GM23338 (cell line): ENCODE measurements at regions not wholly inside any gene's neighbourhood (a gene's known extent, or its start where the extent isn't known, plus 50 kb on each side); places are given as distances from the start of the nearest gene placed in this dataset.

Experiments
- ATAC-seq: fragments of 200-7000 bp; cut with Tn5 transposase; 3 replicates; pipeline ENCODE4 v1.9.1; 2020
- DNase-seq: peaks from one replicate; pipeline ENCODE4 v3.0.0-alpha.2; 2015; ENCODE audit warnings: low spot score
- H2AFZ ChIP-seq: fragments of 200-600 bp; sonication (generic); 2 replicates; pipeline ENCODE4 v1.8.0; 2016; ENCODE audit warnings: antibody characterized with exemption, mild to moderate bottlenecking, moderate library complexity
- H3F3A ChIP-seq: fragments of 200-600 bp; sonication (generic); replicated peaks from 2 replicates; pipeline ENCODE4 v1.8.0; 2017; ENCODE audit warnings: antibody characterized with exemption, mixed run types, low read depth
- H3K27ac ChIP-seq: fragments of 200-600 bp; sonication (generic); 2 replicates; pipeline ENCODE4 v1.6.1; 2016; ENCODE audit warnings: low read depth
- H3K27me3 ChIP-seq: fragments of 200-600 bp; sonication (generic); 2 replicates; pipeline ENCODE4 v1.8.0; 2016; ENCODE audit warnings: mild to moderate bottlenecking, mixed run types, moderate library complexity; ENCODE audit not compliant: insufficient read depth
- H3K36me3 ChIP-seq: fragments of 200-600 bp; sonication (generic); 2 replicates; pipeline ENCODE4 v1.8.0; 2016; ENCODE audit warnings: mild to moderate bottlenecking; ENCODE audit not compliant: insufficient read depth
- H3K4me1 ChIP-seq: fragments of 200-600 bp; sonication (generic); 2 replicates; pipeline ENCODE4 v1.8.0; 2016; ENCODE audit warnings: mild to moderate bottlenecking, moderate library complexity; ENCODE audit not compliant: insufficient read depth
- H3K4me2 ChIP-seq: fragments of 200-600 bp; sonication (generic); 2 replicates; pipeline ENCODE4 v1.7.1; 2017; ENCODE audit warnings: mixed run types
- H3K4me3 ChIP-seq: fragments of 200-600 bp; sonication (generic); 2 replicates; pipeline ENCODE4 v1.6.1; 2016; ENCODE audit warnings: mixed run types
- H3K79me2 ChIP-seq: fragments of 200-600 bp; sonication (generic); replicated peaks from 2 replicates; pipeline ENCODE4 v1.8.0; 2017; ENCODE audit warnings: mild to moderate bottlenecking; ENCODE audit not compliant: insufficient read depth
- H3K9me2 ChIP-seq: fragments of 200-600 bp; sonication (generic); 2 replicates; pipeline ENCODE4 v1.8.0; 2017; ENCODE audit not compliant: insufficient read depth
- H4K20me1 ChIP-seq: fragments of 200-600 bp; sonication (generic); replicated peaks from 2 replicates; pipeline ENCODE4 v1.8.0; 2017; ENCODE audit warnings: mild to moderate bottlenecking; ENCODE audit not compliant: insufficient read depth
- H3K27ac Mint-ChIP-seq: 2 replicates; pipeline ENCODE4 v1.8.0; 2020; ENCODE audit warnings: inconsistent platforms, mild to moderate bottlenecking, moderate library complexity, mixed read lengths
- H3K27me3 Mint-ChIP-seq: 3 replicates; pipeline ENCODE4 v1.8.0; 2022; ENCODE audit warnings: low read depth, mild to moderate bottlenecking, moderate library complexity, mixed read lengths, inconsistent platforms; ENCODE audit not compliant: insufficient read depth, poor library complexity
- H3K36me3 Mint-ChIP-seq: 3 replicates; pipeline ENCODE4 v1.8.0; 2021; ENCODE audit warnings: low read depth, mild to moderate bottlenecking, inconsistent platforms, moderate library complexity, mixed read lengths
- H3K4me1 Mint-ChIP-seq: 3 replicates; pipeline ENCODE4 v1.8.0; 2020; ENCODE audit warnings: mild to moderate bottlenecking, inconsistent platforms, mixed read lengths
- H3K4me3 Mint-ChIP-seq: 3 replicates; pipeline ENCODE4 v1.8.0; 2021; ENCODE audit warnings: moderate library complexity, mild to moderate bottlenecking, inconsistent platforms, mixed read lengths
- H3K9me3 Mint-ChIP-seq: 3 replicates; pipeline ENCODE4 v1.8.0; 2020; ENCODE audit warnings: moderate library complexity, mild to moderate bottlenecking, inconsistent platforms, mixed read lengths
- CREB1 ChIP-seq: fragments of 250-450 bp; sonication (Bioruptor Pico); IDR thresholded peaks from 2 replicates; pipeline ENCODE4 v1.5.0; 2020; ENCODE audit warnings: low read depth, mild to moderate bottlenecking, moderate library complexity
- ETS1 ChIP-seq: IDR thresholded peaks from 2 replicates; pipeline ENCODE4 v1.6.1; 2016; ENCODE audit warnings: antibody characterized with exemption
- EZH2 ChIP-seq: fragments of 200-600 bp; sonication (generic); IDR thresholded peaks from one replicate; pipeline ENCODE4 v1.8.0; 2017; ENCODE audit warnings: antibody characterized with exemption, mild to moderate bottlenecking, low read depth; ENCODE audit not compliant: unreplicated experiment
- EZH2phosphoT487 ChIP-seq: fragments of 200-600 bp; sonication (generic); IDR thresholded peaks from one replicate; pipeline ENCODE4 v1.8.1; 2018; ENCODE audit warnings: antibody characterized with exemption; ENCODE audit not compliant: unreplicated experiment
- JUNB ChIP-seq: IDR thresholded peaks from one replicate; pipeline ENCODE4 v1.6.1; 2016; ENCODE audit warnings: antibody characterized with exemption; ENCODE audit not compliant: unreplicated experiment
- NANOG ChIP-seq: IDR thresholded peaks from 2 replicates; pipeline ENCODE4 v1.6.1; 2016; ENCODE audit warnings: antibody characterized with exemption, borderline replicate concordance
- REST ChIP-seq: IDR thresholded peaks from one replicate; pipeline ENCODE4 v1.6.1; 2018; ENCODE audit warnings: antibody characterized with exemption; ENCODE audit not compliant: unreplicated experiment
- STAT1 ChIP-seq: IDR thresholded peaks from one replicate; pipeline ENCODE4 v1.6.1; 2016; ENCODE audit warnings: antibody characterized with exemption; ENCODE audit not compliant: unreplicated experiment
- ZNF114 ChIP-seq: fragments of 250-450 bp; sonication (Bioruptor Pico); IDR thresholded peaks from 2 replicates; pipeline ENCODE4 v1.5.0; 2020; ENCODE audit warnings: mild to moderate bottlenecking, moderate library complexity
- ZNF331 ChIP-seq: fragments of 250-450 bp; sonication (Bioruptor Pico); IDR thresholded peaks from 2 replicates; pipeline ENCODE4 v1.5.0; 2020; ENCODE audit warnings: low read depth, mild to moderate bottlenecking, moderate library complexity
- ZNF462 ChIP-seq: fragments of 250-450 bp; sonication (Bioruptor Pico); IDR thresholded peaks from 2 replicates; pipeline ENCODE4 v1.5.0; 2020; ENCODE audit warnings: mild to moderate bottlenecking, moderate library complexity

- no peak for TF ChIP-seq ETS1
- no peak for TF ChIP-seq ZNF114 (CRISPR knock-in tag)
- TF ChIP-seq EZH2 = no peak
- TF ChIP-seq CREB1 (CRISPR knock-in tag) = no peak
- TF ChIP-seq JUNB = no peak
- TF ChIP-seq NANOG = no peak
These were observed 246.1 kb downstream of the ACKR3 start (continued) for GRCh38 chr2:236815746-236816145.

GRCh38 chr2:236816197-236817170, 246.9 kb downstream of the ACKR3 start:
- ATAC-seq (no peak), DNase-seq (no peak)
- Mint-ChIP-seq H3K4me1 (no peaks in the 10 kb centered on the region; the same call in 1 of the 3 replicates), H3K27me3 (peaks cover 3% of the 10 kb centered on the region), H3K4me3 (no peak overlapping the region), H3K27ac (no peak overlapping the region), H3K9me3 (peaks cover 3% of the 10 kb centered on the region), H3K36me3 (peaks cover 3% of the 10 kb centered on the region)
- no peaks in the 10 kb centered on the region for H3K79me2 ChIP-seq
- no peaks in the 10 kb centered on the region for H3K9me2 ChIP-seq
- H3K4me2 ChIP-seq = no peak overlapping the region
- no peak overlapping the region for H3K4me3 ChIP-seq
- H3K27ac ChIP-seq = no peak overlapping the region
- H3K4me1 ChIP-seq = no peaks in the 10 kb centered on the region
- no peak overlapping the region for H2AFZ ChIP-seq
- no peaks in the 10 kb centered on the region for H3K36me3 ChIP-seq
- H3K27me3 ChIP-seq = no peaks in the 10 kb centered on the region
- no peaks in the 10 kb centered on the region for H4K20me1 ChIP-seq
- H3F3A ChIP-seq = no peaks in the 10 kb centered on the region
- TF ChIP-seq EZH2 = no peak
- TF ChIP-seq REST = no peak
- TF ChIP-seq ZNF331 (CRISPR knock-in tag) = no peak
- no peak for TF ChIP-seq CREB1 (CRISPR knock-in tag)
- no peak for TF ChIP-seq ZNF462 (CRISPR knock-in tag)
- no peak for TF ChIP-seq EZH2phosphoT487
- TF ChIP-seq ZNF114 (CRISPR knock-in tag) = no peak
- TF ChIP-seq STAT1 = no peak
